ENCODE measurements at regions not wholly inside any gene's neighbourhood (a gene's known extent, or its start where the extent isn't known, plus 50 kb on each side); places are given as distances from the start of the nearest gene placed in this dataset.

GRCh38 chr18:41009926-41010325 lies 945.1 kb upstream of the PIK3C3 start:
- no peak overlapping the region for H3K4me3 ChIP-seq
- H3K9me3 ChIP-seq: no peaks in the 10 kb centered on the region
- no peaks in the 10 kb centered on the region for H3K27me3 ChIP-seq
- H3K36me3 ChIP-seq: no peaks in the 10 kb centered on the region
- DNase-seq: no peak
- no peak overlapping the region for H3K27ac ChIP-seq
- TF ChIP-seq POLR2A (IDR thresholded peaks at IDR 0.05) (no peak), CTCF (IDR thresholded peaks at IDR 0.05) (no peak)
- H3K4me1 ChIP-seq: no peaks in the 10 kb centered on the region

- H3K4me1 ChIP-seq: no peaks in the 10 kb centered on the region
- no peaks in the 10 kb centered on the region for H3K9me3 ChIP-seq
- TF ChIP-seq POLR2A (IDR thresholded peaks at IDR 0.05) (no peak), CTCF (IDR thresholded peaks at IDR 0.05) (no peak)
- no peak overlapping the region for H3K27ac ChIP-seq
- H3K27me3 ChIP-seq: no peaks in the 10 kb centered on the region
- no peaks in the 10 kb centered on the region for H3K36me3 ChIP-seq
- no peak for DNase-seq
- H3K4me3 ChIP-seq: no peak overlapping the region
Observed at GRCh38 chr18:41004324-41004723, 950.7 kb upstream of the PIK3C3 start.

- no peaks in the 10 kb centered on the region for H3K27me3 ChIP-seq
- H3K27ac ChIP-seq: no peak overlapping the region
- no peaks in the 10 kb centered on the region for H3K36me3 ChIP-seq
- no peaks in the 10 kb centered on the region for H3K9me3 ChIP-seq
- no peak for DNase-seq
- no peak overlapping the region for H3K4me3 ChIP-seq
- H3K4me1 ChIP-seq: no peaks in the 10 kb centered on the region
- no peak for TF ChIP-seq CTCF (IDR thresholded peaks at IDR 0.05)
- no peak for TF ChIP-seq POLR2A (IDR thresholded peaks at IDR 0.05)
Observed at GRCh38 chr18:40995529-40995928, 959.5 kb upstream of the PIK3C3 start.

- Histone ChIP-seq H3K4me1 (no peaks in the 10 kb centered on the region), H3K9me3 (no peaks in the 10 kb centered on the region), H3K36me3 (no peaks in the 10 kb centered on the region), H3K27ac (no peak overlapping the region), H3K27me3 (no peaks in the 10 kb centered on the region), H3K4me3 (no peak overlapping the region)
- DNase-seq: no peak
- no peak for TF ChIP-seq CTCF (IDR thresholded peaks at IDR 0.05)
- TF ChIP-seq POLR2A (IDR thresholded peaks at IDR 0.05): no peak
Observed at GRCh38 chr18:40993363-40993762, 961.7 kb upstream of the PIK3C3 start.

- Histone ChIP-seq H3K27ac (no peak overlapping the region), H3K4me1 (no peaks in the 10 kb centered on the region), H3K4me3 (no peak overlapping the region), H3K27me3 (no peaks in the 10 kb centered on the region), H3K36me3 (no peaks in the 10 kb centered on the region), H3K9me3 (no peaks in the 10 kb centered on the region)
- DNase-seq: no peak
- TF ChIP-seq POLR2A (IDR thresholded peaks at IDR 0.05) (no peak), CTCF (IDR thresholded peaks at IDR 0.05) (no peak)
Observed at GRCh38 chr18:40987581-40987980, 967.5 kb upstream of the PIK3C3 start.

- H3K36me3 ChIP-seq: no peaks in the 10 kb centered on the region
- TF ChIP-seq POLR2A (IDR thresholded peaks at IDR 0.05): no peak
- H3K27ac ChIP-seq: no peak overlapping the region
- no peak overlapping the region for H3K4me3 ChIP-seq
- no peaks in the 10 kb centered on the region for H3K27me3 ChIP-seq
- H3K4me1 ChIP-seq: no peaks in the 10 kb centered on the region
- no peaks in the 10 kb centered on the region for H3K9me3 ChIP-seq
- no peak for DNase-seq
Observed at GRCh38 chr18:40985436-40985835, 969.6 kb upstream of the PIK3C3 start.

Data from Peyer's patch (tissue), 4 donors.